GM19395 (cell line): ENCODE measurements at regions not wholly inside any gene's neighbourhood (a gene's known extent, or its start where the extent isn't known, plus 50 kb on each side); places are given as distances from the start of the nearest gene placed in this dataset.

Source experiments
- ATAC-seq: cut with Tn5 transposase; IDR thresholded peaks from one replicate; pipeline ENCODE4 v1.9.1; 2021; ENCODE audit warnings: mild to moderate bottlenecking, moderate library complexity; ENCODE audit not compliant: unreplicated experiment

GRCh38 chr13:59326717-59327116 is 837.0 kb downstream of the DIAPH3 start:
- ATAC-seq = no peak

- no peak for ATAC-seq
Measured at GRCh38 chr13:59330764-59331163, 833.0 kb downstream of the DIAPH3 start.

GRCh38 chr13:59332966-59333365 is 830.8 kb downstream of the DIAPH3 start:
- ATAC-seq = no peak

- no peak for ATAC-seq
Measured at GRCh38 chr13:59337070-59337469, 826.7 kb downstream of the DIAPH3 start.

GRCh38 chr13:59340151-59340550 is 823.6 kb downstream of the DIAPH3 start:
- no peak for ATAC-seq

- ATAC-seq = no peak
Measured at GRCh38 chr13:59340581-59340980, 823.1 kb downstream of the DIAPH3 start.

- no peak for ATAC-seq
Measured at GRCh38 chr13:59342400-59342799, 821.3 kb downstream of the DIAPH3 start.

- ATAC-seq = no peak
Measured at GRCh38 chr13:59343132-59343531, 820.6 kb downstream of the DIAPH3 start.

- no peak for ATAC-seq
Measured at GRCh38 chr13:59343993-59344822, 819.5 kb downstream of the DIAPH3 start.

GRCh38 chr13:59345311-59345710 is 818.4 kb downstream of the DIAPH3 start:
- no peak for ATAC-seq

- ATAC-seq = no peak
Measured at GRCh38 chr13:59346999-59347723, 816.6 kb downstream of the DIAPH3 start.

- ATAC-seq = no peak
Measured at GRCh38 chr13:59348617-59349016, 815.1 kb downstream of the DIAPH3 start.

GRCh38 chr13:59352600-59352999 is 811.1 kb downstream of the DIAPH3 start:
- ATAC-seq = no peak

- ATAC-seq = no peak
Measured at GRCh38 chr13:59354665-59355369, 808.9 kb downstream of the DIAPH3 start.

GRCh38 chr13:59356607-59357006 is 807.1 kb downstream of the DIAPH3 start:
- ATAC-seq = no peak

- ATAC-seq = no peak
Measured at GRCh38 chr13:59358014-59358413, 805.7 kb downstream of the DIAPH3 start.

GRCh38 chr13:59360108-59360507 is 803.6 kb downstream of the DIAPH3 start:
- peak; percentile 74 for ATAC-seq

- no peak for ATAC-seq
Measured at GRCh38 chr13:59360916-59361315, 802.8 kb downstream of the DIAPH3 start.

- ATAC-seq = no peak
Measured at GRCh38 chr13:59363313-59363712, 800.4 kb downstream of the DIAPH3 start.

GRCh38 chr13:59363947-59364346 is 799.8 kb downstream of the DIAPH3 start:
- no peak for ATAC-seq

GRCh38 chr13:59364641-59365085 is 799.1 kb downstream of the DIAPH3 start:
- no peak for ATAC-seq
